ENCODE measurements at regions not wholly inside any gene's neighbourhood (a gene's known extent, or its start where the extent isn't known, plus 50 kb on each side); places are given as distances from the start of the nearest gene placed in this dataset.

DNA sequence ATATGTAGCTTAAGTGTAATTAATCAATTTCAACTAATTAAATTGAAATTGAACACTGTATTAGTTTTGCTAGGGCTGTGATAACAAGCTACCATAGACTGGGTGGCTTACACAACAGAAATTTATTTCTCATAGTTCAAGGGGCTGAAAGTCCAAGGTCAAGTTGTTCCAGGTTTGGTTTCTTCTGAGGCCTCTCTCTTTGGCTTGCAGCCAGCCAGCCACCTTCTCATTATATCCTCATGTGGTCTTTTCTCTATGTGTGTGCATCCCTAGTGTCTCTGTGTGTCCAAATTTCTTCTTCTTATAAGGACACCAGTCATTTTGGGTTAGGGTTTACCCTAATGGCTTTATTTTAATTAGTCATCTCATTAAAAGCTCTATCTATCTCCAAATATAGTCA, 611.7 kb downstream of the UTRN start:
- no peak for TF ChIP-seq NFIC (IDR thresholded peaks at IDR 0.05)

- TF ChIP-seq EGR1 (IDR thresholded peaks at IDR 0.05) (no peak), TAF1 (IDR thresholded peaks at IDR 0.05; ENCODE audit: low read depth) (no peak), NFIC (IDR thresholded peaks at IDR 0.05) (no peak), EP300 (IDR thresholded peaks at IDR 0.05; ENCODE audit: borderline replicate concordance) (no peak), TEAD4 (IDR thresholded peaks at IDR 0.05) (no peak; the same call in 1 of the 2 replicates), ZBTB7A (IDR thresholded peaks at IDR 0.05; ENCODE audit: low read depth) (no peak), TCF12 (IDR thresholded peaks at IDR 0.05; ENCODE audit: low read depth) (no peak), CEBPB (IDR thresholded peaks at IDR 0.05) (no peak)
- TF ChIP-seq, protein P1, sequence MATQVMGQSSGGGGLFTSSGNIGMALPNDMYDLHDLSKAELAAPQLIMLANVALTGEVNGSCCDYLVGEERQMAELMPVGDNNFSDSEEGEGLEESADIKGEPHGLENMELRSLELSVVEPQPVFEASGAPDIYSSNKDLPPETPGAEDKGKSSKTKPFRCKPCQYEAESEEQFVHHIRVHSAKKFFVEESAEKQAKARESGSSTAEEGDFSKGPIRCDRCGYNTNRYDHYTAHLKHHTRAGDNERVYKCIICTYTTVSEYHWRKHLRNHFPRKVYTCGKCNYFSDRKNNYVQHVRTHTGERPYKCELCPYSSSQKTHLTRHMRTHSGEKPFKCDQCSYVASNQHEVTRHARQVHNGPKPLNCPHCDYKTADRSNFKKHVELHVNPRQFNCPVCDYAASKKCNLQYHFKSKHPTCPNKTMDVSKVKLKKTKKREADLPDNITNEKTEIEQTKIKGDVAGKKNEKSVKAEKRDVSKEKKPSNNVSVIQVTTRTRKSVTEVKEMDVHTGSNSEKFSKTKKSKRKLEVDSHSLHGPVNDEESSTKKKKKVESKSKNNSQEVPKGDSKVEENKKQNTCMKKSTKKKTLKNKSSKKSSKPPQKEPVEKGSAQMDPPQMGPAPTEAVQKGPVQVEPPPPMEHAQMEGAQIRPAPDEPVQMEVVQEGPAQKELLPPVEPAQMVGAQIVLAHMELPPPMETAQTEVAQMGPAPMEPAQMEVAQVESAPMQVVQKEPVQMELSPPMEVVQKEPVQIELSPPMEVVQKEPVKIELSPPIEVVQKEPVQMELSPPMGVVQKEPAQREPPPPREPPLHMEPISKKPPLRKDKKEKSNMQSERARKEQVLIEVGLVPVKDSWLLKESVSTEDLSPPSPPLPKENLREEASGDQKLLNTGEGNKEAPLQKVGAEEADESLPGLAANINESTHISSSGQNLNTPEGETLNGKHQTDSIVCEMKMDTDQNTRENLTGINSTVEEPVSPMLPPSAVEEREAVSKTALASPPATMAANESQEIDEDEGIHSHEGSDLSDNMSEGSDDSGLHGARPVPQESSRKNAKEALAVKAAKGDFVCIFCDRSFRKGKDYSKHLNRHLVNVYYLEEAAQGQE (IDR thresholded peaks at IDR 0.05; ENCODE audit: low read depth), result no peak
- TF ChIP-seq, protein P2, sequence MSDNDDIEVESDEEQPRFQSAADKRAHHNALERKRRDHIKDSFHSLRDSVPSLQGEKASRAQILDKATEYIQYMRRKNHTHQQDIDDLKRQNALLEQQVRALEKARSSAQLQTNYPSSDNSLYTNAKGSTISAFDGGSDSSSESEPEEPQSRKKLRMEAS (IDR thresholded peaks at IDR 0.05), result no peak
Measured at GRCh38 chr6:144897441-144897921, 612.3 kb downstream of the UTRN start.

DNA sequence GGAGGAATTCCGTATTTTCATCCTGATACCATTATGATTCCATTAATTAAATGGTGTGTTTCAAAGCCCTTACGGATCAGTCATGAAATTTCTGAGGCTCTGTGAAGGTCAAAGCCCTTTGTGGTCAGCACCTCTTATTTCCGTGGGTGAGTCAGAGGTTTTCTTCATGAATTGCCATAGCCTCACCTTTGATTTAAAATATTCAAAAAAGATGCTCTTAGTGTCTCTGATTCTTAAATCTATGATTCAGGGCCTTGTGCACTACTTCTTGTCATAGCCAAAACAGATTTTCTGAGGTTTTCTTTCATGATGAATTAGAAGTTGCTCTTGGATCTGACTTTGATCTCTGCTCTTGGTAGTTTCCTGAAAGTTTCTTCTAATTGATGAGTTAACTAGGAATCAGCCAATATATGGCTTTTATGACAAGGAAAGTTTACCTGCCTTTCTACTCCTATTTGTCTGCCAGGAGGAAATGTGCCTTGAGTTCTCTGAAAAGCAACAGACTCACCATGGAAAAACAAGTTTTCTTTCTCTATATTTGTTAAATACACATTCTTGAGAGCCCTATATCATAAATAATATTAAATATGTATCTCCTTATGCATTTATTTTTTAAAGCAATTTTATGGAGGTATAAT, 613.0 kb downstream of the UTRN start:
- TF ChIP-seq ZBTB7A (IDR thresholded peaks at IDR 0.05; ENCODE audit: low read depth) (no peak), NFIC (IDR thresholded peaks at IDR 0.05) (no peak), RAD21 (IDR thresholded peaks at IDR 0.05; ENCODE audit: low read depth) (no peak)

- no peak for TF ChIP-seq RAD21 (IDR thresholded peaks at IDR 0.05; ENCODE audit: low read depth)
- TF ChIP-seq EP300 (IDR thresholded peaks at IDR 0.05; ENCODE audit: borderline replicate concordance), result no peak
- TF ChIP-seq EGR1 (IDR thresholded peaks at IDR 0.05), result no peak
- no peak for TF ChIP-seq ZBTB7A (IDR thresholded peaks at IDR 0.05; ENCODE audit: low read depth)
- TF ChIP-seq FOXM1 (IDR thresholded peaks at IDR 0.05; ENCODE audit: borderline replicate concordance, low read depth), result no peak
- TF ChIP-seq NFIC (IDR thresholded peaks at IDR 0.05), result no peak
- TF ChIP-seq TAF1 (IDR thresholded peaks at IDR 0.05; ENCODE audit: low read depth), result no peak
- TF ChIP-seq CEBPB (IDR thresholded peaks at IDR 0.05), result no peak
- TF ChIP-seq, protein P2 (IDR thresholded peaks at IDR 0.05), result no peak
- TF ChIP-seq, protein P1 (IDR thresholded peaks at IDR 0.05; ENCODE audit: low read depth), result no peak
- TF ChIP-seq, protein P3, sequence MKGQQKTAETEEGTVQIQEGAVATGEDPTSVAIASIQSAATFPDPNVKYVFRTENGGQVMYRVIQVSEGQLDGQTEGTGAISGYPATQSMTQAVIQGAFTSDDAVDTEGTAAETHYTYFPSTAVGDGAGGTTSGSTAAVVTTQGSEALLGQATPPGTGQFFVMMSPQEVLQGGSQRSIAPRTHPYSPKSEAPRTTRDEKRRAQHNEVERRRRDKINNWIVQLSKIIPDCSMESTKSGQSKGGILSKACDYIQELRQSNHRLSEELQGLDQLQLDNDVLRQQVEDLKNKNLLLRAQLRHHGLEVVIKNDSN (IDR thresholded peaks at IDR 0.05), result no peak
- TF ChIP-seq CREB1 (IDR thresholded peaks at IDR 0.05; ENCODE audit: low read depth), result no peak
- no peak for TF ChIP-seq TEAD4 (IDR thresholded peaks at IDR 0.05)
- no peak for TF ChIP-seq YY1 (IDR thresholded peaks at IDR 0.05; ENCODE audit: low read depth)
- TF ChIP-seq TCF12 (IDR thresholded peaks at IDR 0.05; ENCODE audit: low read depth), result no peak
Measured at GRCh38 chr6:144898741-144899140, 613.6 kb downstream of the UTRN start.

DNA sequence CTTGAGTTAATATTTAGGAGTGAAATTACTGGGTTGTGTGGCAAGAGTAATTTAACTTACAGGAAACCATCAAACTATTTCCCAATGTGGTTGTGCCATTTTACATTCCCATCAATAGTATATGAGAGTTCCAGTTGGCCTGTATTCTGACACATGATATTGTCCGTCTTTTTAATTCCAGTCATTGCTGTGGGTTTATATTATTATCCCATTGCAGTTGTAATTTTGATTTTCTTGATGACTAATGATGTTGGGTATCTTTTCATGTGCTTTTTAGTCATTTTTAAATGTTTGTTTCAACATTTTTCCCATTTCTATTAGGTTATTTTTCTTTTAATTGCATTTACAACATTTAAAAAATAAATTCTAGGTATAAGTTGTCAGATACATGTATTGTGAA, 614.0 kb downstream of the UTRN start:
- TF ChIP-seq NFIC (IDR thresholded peaks at IDR 0.05), result no peak

DNA sequence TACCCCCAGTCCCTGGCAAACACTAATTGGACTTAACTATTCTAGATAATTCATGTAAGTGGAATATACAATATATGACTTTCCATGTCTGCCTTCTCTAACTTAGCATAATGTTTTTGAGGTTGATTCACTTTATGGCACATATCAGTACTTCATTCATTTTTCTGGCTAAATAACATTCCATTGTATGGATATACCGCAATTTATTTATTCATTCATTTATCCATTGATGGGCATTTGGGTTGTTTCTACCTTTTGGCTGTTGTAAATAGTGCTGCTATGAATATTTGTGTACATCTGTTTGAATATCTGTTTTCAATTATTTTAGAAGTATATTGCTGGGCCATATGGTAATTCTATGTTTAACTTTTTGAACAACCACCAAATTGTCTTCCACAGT, 616.3 kb downstream of the UTRN start:
- TF ChIP-seq TEAD4 (IDR thresholded peaks at IDR 0.05) (no peak), CEBPB (IDR thresholded peaks at IDR 0.05) (no peak), FOXM1 (IDR thresholded peaks at IDR 0.05; ENCODE audit: borderline replicate concordance, low read depth) (no peak), TCF12 (IDR thresholded peaks at IDR 0.05; ENCODE audit: low read depth) (no peak), TAF1 (IDR thresholded peaks at IDR 0.05; ENCODE audit: low read depth) (no peak), EGR1 (IDR thresholded peaks at IDR 0.05) (no peak), RAD21 (IDR thresholded peaks at IDR 0.05; ENCODE audit: low read depth) (no peak), NFIC (IDR thresholded peaks at IDR 0.05) (no peak), YY1 (IDR thresholded peaks at IDR 0.05; ENCODE audit: low read depth) (no peak), ZBTB7A (IDR thresholded peaks at IDR 0.05; ENCODE audit: low read depth) (no peak), EP300 (IDR thresholded peaks at IDR 0.05; ENCODE audit: borderline replicate concordance) (no peak), CREB1 (IDR thresholded peaks at IDR 0.05; ENCODE audit: low read depth) (no peak)
- TF ChIP-seq, protein P1 (IDR thresholded peaks at IDR 0.05; ENCODE audit: low read depth), result no peak
- TF ChIP-seq, protein P3 (IDR thresholded peaks at IDR 0.05), result no peak
- TF ChIP-seq, protein P2 (IDR thresholded peaks at IDR 0.05), result no peak
